Pulmonary artery endothelial cell (primary cell): ENCODE measurements at regions not wholly inside any gene's neighbourhood (a gene's known extent, or its start where the extent isn't known, plus 50 kb on each side); places are given as distances from the start of the nearest gene placed in this dataset.
"Not testable (repeated sequence)": the region's sequence is repeated elsewhere in the genome, so short reads cannot be mapped to it uniquely, and the experiment has no call there.

ENCODE experiments used
- DNase-seq: peaks from one replicate; pipeline ENCODE4 v3.0.0-alpha.2; 2011; ENCODE audit warnings: low read depth, low spot score

- DNase-seq, result not testable (repeated sequence)
Observed at GRCh38 chr5:34261020-34261419, 218.0 kb upstream of the C1QTNF3 start.

GRCh38 chr5:34266151-34266550 lies 223.1 kb upstream of the C1QTNF3 start:
- DNase-seq, result not testable (repeated sequence)

GRCh38 chr5:34296759-34297158 lies 253.7 kb upstream of the C1QTNF3 start:
- DNase-seq, result not testable (repeated sequence)

- not testable (repeated sequence) for DNase-seq
Observed at GRCh38 chr5:34329201-34329600, 286.2 kb upstream of the C1QTNF3 start.

- not testable (repeated sequence) for DNase-seq
Observed at GRCh38 chr5:34329611-34330108, 286.6 kb upstream of the C1QTNF3 start.

GRCh38 chr5:34331928-34332454 lies 289.0 kb upstream of the C1QTNF3 start:
- not testable (repeated sequence) for DNase-seq

GRCh38 chr5:34339408-34340001 lies 296.5 kb upstream of the C1QTNF3 start:
- not testable (repeated sequence) for DNase-seq

- DNase-seq, result not testable (repeated sequence)
Observed at GRCh38 chr5:34354440-34354839, 301.7 kb upstream of the RAI14 start.

GRCh38 chr5:34371417-34371816 lies 284.7 kb upstream of the RAI14 start:
- DNase-seq, result not testable (repeated sequence)

GRCh38 chr5:34371817-34372216 lies 284.3 kb upstream of the RAI14 start:
- DNase-seq, result not testable (repeated sequence)

GRCh38 chr5:34372739-34373138 lies 283.4 kb upstream of the RAI14 start:
- not testable (repeated sequence) for DNase-seq

- not testable (repeated sequence) for DNase-seq
Observed at GRCh38 chr5:34377651-34378050, 278.5 kb upstream of the RAI14 start.

- not testable (repeated sequence) for DNase-seq
Observed at GRCh38 chr5:34378498-34378897, 277.6 kb upstream of the RAI14 start.

- not testable (repeated sequence) for DNase-seq
Observed at GRCh38 chr5:34388754-34389153, 267.4 kb upstream of the RAI14 start.

GRCh38 chr5:34409373-34409772 lies 246.8 kb upstream of the RAI14 start:
- no peak for DNase-seq

- no peak for DNase-seq
Observed at GRCh38 chr5:34410411-34411139, 245.6 kb upstream of the RAI14 start.

- DNase-seq, result no peak
Observed at GRCh38 chr5:34411470-34412346, 244.4 kb upstream of the RAI14 start.

GRCh38 chr5:34412736-34413135 lies 243.4 kb upstream of the RAI14 start:
- DNase-seq, result no peak

GRCh38 chr5:34415559-34416198 lies 240.4 kb upstream of the RAI14 start:
- no peak for DNase-seq

GRCh38 chr5:34416501-34417008 lies 239.6 kb upstream of the RAI14 start:
- no peak for DNase-seq

- DNase-seq, result not testable (repeated sequence)
Observed at GRCh38 chr5:34420191-34420590, 235.9 kb upstream of the RAI14 start.
